ENCODE measurements at regions not wholly inside any gene's neighbourhood (a gene's known extent, or its start where the extent isn't known, plus 50 kb on each side); places are given as distances from the start of the nearest gene placed in this dataset.

- Histone ChIP-seq H3K27ac (ENCODE audit: low read depth, low read length) (no peak overlapping the region), H3K36me3 (ENCODE audit: control insufficient read depth, low read length) (no peaks in the 10 kb centered on the region), H3K4me2 (ENCODE audit: low read length) (no peak overlapping the region), H3K9me3 (ENCODE audit: control insufficient read depth, insufficient read depth, low read length) (no peaks in the 10 kb centered on the region), H3K27me3 (ENCODE audit: control insufficient read depth, low read length) (no peaks in the 10 kb centered on the region), H3K4me3 (ENCODE audit: low read length) (no peak overlapping the region), H3K9me2 (replicated peaks; ENCODE audit: control insufficient read depth, low read length) (no peaks in the 10 kb centered on the region), H3K79me2 (ENCODE audit: control insufficient read depth, low read length) (no peaks in the 10 kb centered on the region), H3F3A (ENCODE audit: control insufficient read depth, insufficient read depth) (no peaks in the 10 kb centered on the region), H4K20me1 (ENCODE audit: control insufficient read depth, insufficient read depth, low read depth, low read length) (no peaks in the 10 kb centered on the region), H3K4me1 (ENCODE audit: control insufficient read depth, low read length) (no peaks in the 10 kb centered on the region)
- no peak for TF ChIP-seq EZH2phosphoT487 (IDR thresholded peaks at IDR 0.05; ENCODE audit: borderline replicate concordance, low read length)
- TF ChIP-seq CTCF (IDR thresholded peaks at IDR 0.05; ENCODE audit: low read depth, low read length, poor library complexity, severe bottlenecking) = no peak
Measured at GRCh38 chr12:97982684-97983083, 520.1 kb downstream of the RMST start.

- H3K79me2 ChIP-seq (ENCODE audit: control insufficient read depth, low read length) = no peaks in the 10 kb centered on the region
- TF ChIP-seq EZH2phosphoT487 (IDR thresholded peaks at IDR 0.05; ENCODE audit: borderline replicate concordance, low read length) (no peak), CTCF (IDR thresholded peaks at IDR 0.05; ENCODE audit: low read depth, low read length, poor library complexity, severe bottlenecking) (no peak)
- H3K27ac ChIP-seq (ENCODE audit: low read depth, low read length) = no peak overlapping the region
- no peaks in the 10 kb centered on the region for H3K36me3 ChIP-seq (ENCODE audit: control insufficient read depth, low read length)
- no peaks in the 10 kb centered on the region for H3K4me1 ChIP-seq (ENCODE audit: control insufficient read depth, low read length)
- no peaks in the 10 kb centered on the region for H3F3A ChIP-seq (ENCODE audit: control insufficient read depth, insufficient read depth)
- no peak overlapping the region for H3K4me2 ChIP-seq (ENCODE audit: low read length)
- H3K4me3 ChIP-seq (ENCODE audit: low read length) = no peak overlapping the region
- H3K9me3 ChIP-seq (ENCODE audit: control insufficient read depth, insufficient read depth, low read length) = no peaks in the 10 kb centered on the region
- no peaks in the 10 kb centered on the region for H3K27me3 ChIP-seq (ENCODE audit: control insufficient read depth, low read length)
- no peaks in the 10 kb centered on the region for H3K9me2 ChIP-seq (replicated peaks; ENCODE audit: control insufficient read depth, low read length)
- no peaks in the 10 kb centered on the region for H4K20me1 ChIP-seq (ENCODE audit: control insufficient read depth, insufficient read depth, low read depth, low read length)
Measured at GRCh38 chr12:97983796-97984195, 521.2 kb downstream of the RMST start.

- Histone ChIP-seq H3K4me1 (ENCODE audit: control insufficient read depth, low read length) (no peaks in the 10 kb centered on the region), H3K27me3 (ENCODE audit: control insufficient read depth, low read length) (no peaks in the 10 kb centered on the region), H3K4me3 (ENCODE audit: low read length) (no peak overlapping the region), H3K9me3 (ENCODE audit: control insufficient read depth, insufficient read depth, low read length) (no peaks in the 10 kb centered on the region), H3K36me3 (ENCODE audit: control insufficient read depth, low read length) (no peaks in the 10 kb centered on the region), H3K27ac (ENCODE audit: low read depth, low read length) (no peak overlapping the region), H4K20me1 (ENCODE audit: control insufficient read depth, insufficient read depth, low read depth, low read length) (no peaks in the 10 kb centered on the region), H3K9me2 (replicated peaks; ENCODE audit: control insufficient read depth, low read length) (no peaks in the 10 kb centered on the region), H3K4me2 (ENCODE audit: low read length) (no peak overlapping the region), H3K79me2 (ENCODE audit: control insufficient read depth, low read length) (no peaks in the 10 kb centered on the region), H3F3A (ENCODE audit: control insufficient read depth, insufficient read depth) (no peaks in the 10 kb centered on the region)
- TF ChIP-seq EZH2phosphoT487 (IDR thresholded peaks at IDR 0.05; ENCODE audit: borderline replicate concordance, low read length) (no peak), CTCF (IDR thresholded peaks at IDR 0.05; ENCODE audit: low read depth, low read length, poor library complexity, severe bottlenecking) (no peak)
Measured at GRCh38 chr12:97984436-97984835, 521.8 kb downstream of the RMST start.

All from DOHH2 (cell line).